SK-N-MC (cell line): ENCODE measurements at regions not wholly inside any gene's neighbourhood (a gene's known extent, or its start where the extent isn't known, plus 50 kb on each side); places are given as distances from the start of the nearest gene placed in this dataset.

Source experiments
- EZH2 ChIP-seq: fragments of 200-600 bp; sonication (generic); IDR thresholded peaks from one replicate; pipeline ENCODE4 v1.6.1; 2017; ENCODE audit warnings: antibody characterized with exemption
- FOXP2 ChIP-seq: optimal IDR thresholded peaks from 2 replicates; pipeline ENCODE3; 2011; ENCODE audit warnings: mild to moderate bottlenecking, moderate library complexity; ENCODE audit not compliant: insufficient read depth; ENCODE audit errors: extremely low read length, control extremely low read depth
- POLR2AphosphoS5 ChIP-seq: IDR thresholded peaks from 2 replicates; pipeline ENCODE4 v1.6.1; 2012; ENCODE audit warnings: mild to moderate bottlenecking, low read depth, low read length, borderline replicate concordance

DNA sequence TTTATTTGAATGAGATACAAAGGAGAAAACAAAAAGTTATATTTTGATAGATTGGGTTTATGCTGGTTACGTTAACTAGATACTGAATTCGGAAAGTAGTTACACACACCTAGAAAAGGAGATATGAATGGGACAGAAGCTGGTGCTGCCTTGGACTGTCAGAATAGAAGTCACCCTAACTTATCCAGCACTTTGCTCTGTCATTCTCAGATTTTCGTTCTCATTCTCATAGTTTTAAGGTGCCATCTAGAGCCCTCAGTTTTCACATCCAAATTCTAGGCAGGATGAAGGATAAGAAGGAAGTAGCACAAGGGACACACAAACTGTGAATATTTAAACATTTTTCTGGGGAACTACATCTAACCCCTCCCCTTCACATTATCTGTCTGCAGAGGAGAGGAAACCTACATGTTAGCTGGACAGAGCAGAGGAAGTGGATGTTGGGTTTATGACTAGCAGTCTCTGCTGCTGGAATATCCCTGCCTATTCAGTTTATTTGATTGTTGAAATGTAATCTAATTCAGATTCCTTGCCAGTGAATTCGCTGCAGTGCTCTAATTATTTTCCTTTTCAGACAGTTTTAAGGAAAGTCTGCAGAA, 521.9 kb downstream of the FAT4 start:
- TF ChIP-seq EZH2 (no peak), POLR2AphosphoS5 (no peak), FOXP2 (no peak)
